Thoracic aorta (tissue), 2 donors: ENCODE measurements at regions not wholly inside any gene's neighbourhood (a gene's known extent, or its start where the extent isn't known, plus 50 kb on each side); places are given as distances from the start of the nearest gene placed in this dataset.
"Not testable (repeated sequence)": the region's sequence is repeated elsewhere in the genome, so short reads cannot be mapped to it uniquely, and the experiment has no call there.

Experiments
- ATAC-seq: fragments of 150-250 bp; one replicate; pipeline ENCODE4 v1.8.0; 2017; ENCODE audit warnings: low read depth; ENCODE audit not compliant: insufficient number of reproducible peaks, low FRiP score
- DNase-seq: peaks from one replicate; pipeline ENCODE4 v3.0.0-alpha.2; 2020; ENCODE audit warnings: low spot score
- H3K27ac ChIP-seq, 2 donors: fragments of 200-600 bp; sonication (generic); 1 replicate in 1 of 2; 2 replicates in 1 of 2; pipeline ENCODE4 v1.5.1; 2016; ENCODE audit warnings: mild to moderate bottlenecking in 2 of 2, moderate library complexity in 2 of 2
- H3K27me3 ChIP-seq: fragments of 200-600 bp; sonication (generic); replicated peaks from 2 replicates; pipeline ENCODE4 v1.6.0; 2016; ENCODE audit warnings: mild to moderate bottlenecking; ENCODE audit not compliant: insufficient read depth
- H3K36me3 ChIP-seq: fragments of 200-600 bp; sonication (generic); one replicate; pipeline ENCODE4 v1.5.1; 2016
- H3K4me1 ChIP-seq, 2 donors: fragments of 200-600 bp; sonication (generic); 1 replicate in 1 of 2; 2 replicates in 1 of 2; pipeline versions ENCODE4 v1.5.1 to v1.6.0; 2016; ENCODE audit warnings: low read depth in 2 of 2, mild to moderate bottlenecking in 1 of 2; ENCODE audit not compliant: control insufficient read depth in 1 of 2
- H3K4me3 ChIP-seq: fragments of 200-600 bp; sonication (generic); 2 replicates; pipeline ENCODE4 v1.5.1; 2016; ENCODE audit warnings: mild to moderate bottlenecking
- H3K9me3 ChIP-seq: fragments of 200-600 bp; sonication (generic); 2 replicates; pipeline ENCODE4 v1.5.1; 2016
- TF ChIP-seq, protein P1 (sequence below): fragments of 200-600 bp; sonication (generic); IDR thresholded peaks from one replicate; pipeline ENCODE4 v1.5.1; 2019; ENCODE audit warnings: antibody characterized with exemption

DNA sequence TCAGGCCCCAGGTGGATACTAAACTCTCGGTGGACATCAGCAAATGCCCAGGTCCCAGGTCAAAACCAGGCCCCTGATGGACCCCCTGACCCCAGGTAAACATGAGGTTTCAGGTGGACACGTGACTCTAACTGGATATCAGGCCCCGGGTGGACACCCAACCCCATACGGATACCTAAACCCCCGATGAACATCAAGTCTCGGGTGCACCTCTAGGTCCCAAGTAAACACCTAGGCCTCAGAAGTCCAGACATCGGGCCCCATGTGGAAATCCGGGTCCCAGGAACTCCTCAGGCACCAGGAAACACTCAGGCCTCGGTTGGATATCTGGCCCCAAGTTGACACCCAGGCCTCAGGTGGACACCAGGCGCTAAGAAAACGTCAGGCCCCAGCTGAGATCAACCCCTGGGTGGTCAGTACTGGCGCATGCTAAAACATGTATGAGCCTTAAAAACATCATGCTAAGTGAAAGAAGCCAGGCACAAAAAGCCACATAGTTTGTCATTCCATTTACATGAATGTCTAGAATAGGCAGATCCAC lies 54.4 kb upstream of the SEPTIN5 start:
- Histone ChIP-seq H3K27me3 (no peaks in the 10 kb centered on the region), H3K36me3 (no peaks in the 10 kb centered on the region), H3K9me3 (no peaks in the 10 kb centered on the region), H3K27ac (no peak overlapping the region), H3K4me3 (no peak overlapping the region), H3K4me1 (peaks cover 10 to 19% of the 10 kb centered on the region in 2 donors)
- no peak for DNase-seq
- TF ChIP-seq, protein P1, sequence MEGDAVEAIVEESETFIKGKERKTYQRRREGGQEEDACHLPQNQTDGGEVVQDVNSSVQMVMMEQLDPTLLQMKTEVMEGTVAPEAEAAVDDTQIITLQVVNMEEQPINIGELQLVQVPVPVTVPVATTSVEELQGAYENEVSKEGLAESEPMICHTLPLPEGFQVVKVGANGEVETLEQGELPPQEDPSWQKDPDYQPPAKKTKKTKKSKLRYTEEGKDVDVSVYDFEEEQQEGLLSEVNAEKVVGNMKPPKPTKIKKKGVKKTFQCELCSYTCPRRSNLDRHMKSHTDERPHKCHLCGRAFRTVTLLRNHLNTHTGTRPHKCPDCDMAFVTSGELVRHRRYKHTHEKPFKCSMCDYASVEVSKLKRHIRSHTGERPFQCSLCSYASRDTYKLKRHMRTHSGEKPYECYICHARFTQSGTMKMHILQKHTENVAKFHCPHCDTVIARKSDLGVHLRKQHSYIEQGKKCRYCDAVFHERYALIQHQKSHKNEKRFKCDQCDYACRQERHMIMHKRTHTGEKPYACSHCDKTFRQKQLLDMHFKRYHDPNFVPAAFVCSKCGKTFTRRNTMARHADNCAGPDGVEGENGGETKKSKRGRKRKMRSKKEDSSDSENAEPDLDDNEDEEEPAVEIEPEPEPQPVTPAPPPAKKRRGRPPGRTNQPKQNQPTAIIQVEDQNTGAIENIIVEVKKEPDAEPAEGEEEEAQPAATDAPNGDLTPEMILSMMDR, result no peak
- no peak for ATAC-seq

DNA sequence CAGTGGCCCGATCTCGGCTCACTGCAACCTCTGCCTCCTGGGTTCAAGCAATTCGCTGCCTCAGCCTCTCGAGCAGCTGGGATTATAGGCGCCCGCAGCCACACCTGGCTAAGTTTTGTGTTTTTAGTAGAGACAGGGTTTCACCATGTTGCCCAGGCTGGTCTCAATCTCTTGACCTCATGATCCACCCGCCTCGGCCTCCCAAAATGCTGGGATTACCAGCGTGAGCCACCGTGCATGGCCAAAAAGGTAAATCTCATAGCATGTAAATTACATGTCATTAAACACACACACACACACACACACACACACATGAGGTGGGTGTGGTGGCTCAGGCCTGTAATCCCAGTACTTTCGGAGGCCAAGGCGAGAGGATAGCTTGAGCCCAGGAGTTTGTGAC lies 53.7 kb upstream of the SEPTIN5 start:
- not testable (repeated sequence) for H3K27me3 ChIP-seq, H3K27ac ChIP-seq, H3K4me3 ChIP-seq, H3K9me3 ChIP-seq, DNase-seq, H3K36me3 ChIP-seq, ATAC-seq
- peaks cover 10 to 22% of the 10 kb centered on the region in 2 donors for H3K4me1 ChIP-seq

GRCh38 chr22:19661156-19661555 lies 53.1 kb upstream of the SEPTIN5 start:
- no peaks in the 10 kb centered on the region for H3K27me3 ChIP-seq
- TF ChIP-seq, protein P1, result no peak
- no peak for ATAC-seq

DNA sequence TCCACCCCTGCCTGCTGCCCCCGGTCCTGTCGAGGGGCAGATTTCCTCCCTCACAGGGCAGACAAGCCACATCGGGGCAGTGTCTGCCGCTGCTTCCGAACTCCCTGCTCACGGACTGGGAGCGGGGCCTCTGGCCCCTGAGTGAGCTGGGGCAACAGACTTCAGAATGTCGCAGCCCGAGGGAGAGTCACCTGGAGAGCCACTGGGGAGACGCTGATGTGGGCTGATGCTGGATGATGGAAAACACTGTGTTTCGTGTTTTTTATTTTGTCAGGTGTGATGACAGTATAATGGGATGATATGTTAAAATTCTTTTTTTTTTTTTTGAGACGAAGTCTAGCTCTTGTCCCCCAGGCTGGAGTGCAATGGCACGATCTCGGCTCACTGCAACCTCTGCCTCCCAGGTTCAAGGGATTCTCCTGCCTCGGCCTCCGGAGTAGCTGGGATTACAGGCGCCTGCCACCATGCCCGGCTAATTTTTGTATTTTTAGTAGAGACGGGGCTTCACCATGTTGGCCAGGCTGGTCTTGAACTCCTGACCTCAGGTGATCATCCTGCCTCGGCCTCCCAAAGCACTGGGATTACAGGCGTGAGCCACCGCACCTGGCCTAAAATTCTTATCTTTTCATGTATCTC lies 52.1 kb upstream of the SEPTIN5 start:
- not testable (repeated sequence) for H3K27ac ChIP-seq, DNase-seq, H3K9me3 ChIP-seq, H3K4me3 ChIP-seq, H3K27me3 ChIP-seq, H3K36me3 ChIP-seq, ATAC-seq
- peaks cover 10 to 38% of the 10 kb centered on the region in 2 donors for H3K4me1 ChIP-seq

More at GRCh38 chr22:19661156-19661555, 53.1 kb upstream of the SEPTIN5 start:
- H3K4me1 ChIP-seq, result peaks cover 10 to 28% of the 10 kb centered on the region in 2 donors
- H3K36me3 ChIP-seq, result no peaks in the 10 kb centered on the region
- no peak overlapping the region for H3K4me3 ChIP-seq
- no peak for DNase-seq
- no peaks in the 10 kb centered on the region for H3K9me3 ChIP-seq
- no peak overlapping the region for H3K27ac ChIP-seq

- no peaks in the 10 kb centered on the region for H3K36me3 ChIP-seq
- H3K4me1 ChIP-seq, result peaks cover 10 to 41% of the 10 kb centered on the region in 2 donors
- DNase-seq (no peak), ATAC-seq (no peak)
- H3K27ac ChIP-seq, result no peak overlapping the region
- no peaks in the 10 kb centered on the region for H3K9me3 ChIP-seq
- H3K27me3 ChIP-seq, result no peaks in the 10 kb centered on the region
- TF ChIP-seq, protein P1, result no peak
- peak overlapping the region; percentile 56 for H3K4me3 ChIP-seq
Observed at GRCh38 chr22:19663286-19663815, 51.0 kb upstream of the SEPTIN5 start.

- Histone ChIP-seq H3K36me3 (no peaks in the 10 kb centered on the region), H3K4me3 (peak overlapping the region; percentile 56), H3K27ac (no peak overlapping the region), H3K4me1 (peaks cover 10 to 41% of the 10 kb centered on the region in 2 donors), H3K27me3 (no peaks in the 10 kb centered on the region), H3K9me3 (no peaks in the 10 kb centered on the region)
- DNase-seq, result no peak
- no peak for ATAC-seq
- TF ChIP-seq, protein P1, result no peak
Observed at GRCh38 chr22:19663821-19664355, 50.4 kb upstream of the SEPTIN5 start.
